HEK293 (cell line): ENCODE measurements at regions not wholly inside any gene's neighbourhood (a gene's known extent, or its start where the extent isn't known, plus 50 kb on each side); places are given as distances from the start of the nearest gene placed in this dataset.

Experiments
- GLIS1 ChIP-seq: fragments of 450-650 bp; formaldehyde crosslinking; IDR thresholded peaks from 2 replicates; pipeline ENCODE4 v1.5.1; 2016; ENCODE audit warnings: missing biosample characterization, missing genetic modification characterization
- SP2 ChIP-seq: fragments of 450-650 bp; formaldehyde crosslinking; IDR thresholded peaks from 2 replicates; pipeline ENCODE4 v1.5.1; 2016; ENCODE audit warnings: missing biosample characterization, missing genetic modification characterization
- ZNF274 ChIP-seq, 2 experiments: fragments of 200-500 bp in 1 of 2; fragments of 450-650 bp in 1 of 2; sonication (Bioruptor generic) in 1 of 2; formaldehyde crosslinking in 1 of 2; IDR thresholded peaks; 2 replicates each; pipeline versions ENCODE4 v1.5.1 to v1.6.1; 2014 to 2016; ENCODE audit warnings: borderline replicate concordance in 1 of 2, inconsistent platforms in 1 of 2, low read length in 1 of 2, missing biosample characterization in 1 of 2, missing genetic modification characterization in 1 of 2
- ZNF529 ChIP-seq: fragments of 450-650 bp; formaldehyde crosslinking; IDR thresholded peaks from 2 replicates; pipeline ENCODE4 v1.5.1; 2017; ENCODE audit warnings: missing genetic modification characterization, missing biosample characterization; ENCODE audit not compliant: insufficient replicate concordance
- ZNF76 ChIP-seq: fragments of 450-650 bp; formaldehyde crosslinking; IDR thresholded peaks from 2 replicates; pipeline ENCODE4; 2016; ENCODE audit warnings: low read depth, missing biosample characterization, missing genetic modification characterization, borderline replicate concordance
- TF ChIP-seq, protein P1 (sequence below): fragments of 450-650 bp; formaldehyde crosslinking; IDR thresholded peaks from 2 replicates; pipeline ENCODE4 v1.5.1; 2016; ENCODE audit warnings: missing biosample characterization, missing genetic modification characterization
- TF ChIP-seq, protein P2 (sequence below): fragments of 450-650 bp; formaldehyde crosslinking; IDR thresholded peaks from 2 replicates; pipeline ENCODE4 v1.5.1; 2016; ENCODE audit warnings: missing biosample characterization, missing genetic modification characterization, low read depth

DNA sequence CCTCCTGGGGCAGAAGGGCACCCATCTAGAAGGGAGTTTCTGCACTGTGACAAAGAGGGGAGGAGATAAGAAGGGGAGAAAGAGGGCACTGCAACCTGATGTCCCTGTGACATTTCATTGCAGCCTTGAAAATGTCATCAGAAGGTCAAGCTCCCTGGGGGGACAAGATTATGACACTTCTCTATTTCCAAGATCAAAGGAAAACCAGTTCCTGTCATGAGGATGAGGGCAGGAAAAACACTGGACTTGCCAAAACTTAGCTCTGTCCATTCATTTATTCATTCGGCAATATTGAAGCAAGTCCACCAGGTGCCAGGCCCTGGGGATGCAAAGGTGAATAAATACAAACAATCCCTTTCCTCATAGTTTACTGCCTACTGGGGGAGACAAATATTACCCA is 138.4 kb upstream of the CDKN3 start:
- TF ChIP-seq SP2 (tag by site-specific recombination) (no peak), ZNF529 (tag by site-specific recombination) (no peak), ZNF76 (tag by site-specific recombination) (no peak), ZNF274 (IDR thresholded peaks at IDR 0.05; ENCODE audit: low read length) (no peak), ZNF274 (tag by site-specific recombination; IDR thresholded peaks at IDR 0.05; ENCODE audit: borderline replicate concordance) (no peak), GLIS1 (no peak)
- TF ChIP-seq, protein P1, sequence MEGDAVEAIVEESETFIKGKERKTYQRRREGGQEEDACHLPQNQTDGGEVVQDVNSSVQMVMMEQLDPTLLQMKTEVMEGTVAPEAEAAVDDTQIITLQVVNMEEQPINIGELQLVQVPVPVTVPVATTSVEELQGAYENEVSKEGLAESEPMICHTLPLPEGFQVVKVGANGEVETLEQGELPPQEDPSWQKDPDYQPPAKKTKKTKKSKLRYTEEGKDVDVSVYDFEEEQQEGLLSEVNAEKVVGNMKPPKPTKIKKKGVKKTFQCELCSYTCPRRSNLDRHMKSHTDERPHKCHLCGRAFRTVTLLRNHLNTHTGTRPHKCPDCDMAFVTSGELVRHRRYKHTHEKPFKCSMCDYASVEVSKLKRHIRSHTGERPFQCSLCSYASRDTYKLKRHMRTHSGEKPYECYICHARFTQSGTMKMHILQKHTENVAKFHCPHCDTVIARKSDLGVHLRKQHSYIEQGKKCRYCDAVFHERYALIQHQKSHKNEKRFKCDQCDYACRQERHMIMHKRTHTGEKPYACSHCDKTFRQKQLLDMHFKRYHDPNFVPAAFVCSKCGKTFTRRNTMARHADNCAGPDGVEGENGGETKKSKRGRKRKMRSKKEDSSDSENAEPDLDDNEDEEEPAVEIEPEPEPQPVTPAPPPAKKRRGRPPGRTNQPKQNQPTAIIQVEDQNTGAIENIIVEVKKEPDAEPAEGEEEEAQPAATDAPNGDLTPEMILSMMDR (tag by site-specific recombination), result no peak
- TF ChIP-seq, protein P2, sequence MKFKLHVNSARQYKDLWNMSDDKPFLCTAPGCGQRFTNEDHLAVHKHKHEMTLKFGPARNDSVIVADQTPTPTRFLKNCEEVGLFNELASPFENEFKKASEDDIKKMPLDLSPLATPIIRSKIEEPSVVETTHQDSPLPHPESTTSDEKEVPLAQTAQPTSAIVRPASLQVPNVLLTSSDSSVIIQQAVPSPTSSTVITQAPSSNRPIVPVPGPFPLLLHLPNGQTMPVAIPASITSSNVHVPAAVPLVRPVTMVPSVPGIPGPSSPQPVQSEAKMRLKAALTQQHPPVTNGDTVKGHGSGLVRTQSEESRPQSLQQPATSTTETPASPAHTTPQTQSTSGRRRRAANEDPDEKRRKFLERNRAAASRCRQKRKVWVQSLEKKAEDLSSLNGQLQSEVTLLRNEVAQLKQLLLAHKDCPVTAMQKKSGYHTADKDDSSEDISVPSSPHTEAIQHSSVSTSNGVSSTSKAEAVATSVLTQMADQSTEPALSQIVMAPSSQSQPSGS (tag by site-specific recombination), result no peak
